ENCODE measurements at regions not wholly inside any gene's neighbourhood (a gene's known extent, or its start where the extent isn't known, plus 50 kb on each side); places are given as distances from the start of the nearest gene placed in this dataset.

GRCh38 chr5:169499990-169500505 lies 83.5 kb upstream of the SPDL1 start:
- Histone ChIP-seq H3K4me1 (ENCODE audit: control insufficient read depth in 5 of 5, insufficient read depth in 5 of 5, low read length in 5 of 5) (peaks cover 0 to 4% (median under 1%) of the 10 kb centered on the region in 5 donors), H3K4me3 (ENCODE audit: low read depth in 1 of 5, low read length in 5 of 5) (no peak overlapping the region), H3K9ac (ENCODE audit: low read length in 5 of 5) (no peak overlapping the region), H3K9me3 (ENCODE audit: control insufficient read depth in 5 of 5, low read length in 5 of 5) (no peaks in the 10 kb centered on the region), H3K27me3 (ENCODE audit: control insufficient read depth in 5 of 5, insufficient read depth in 4 of 5, low read length in 5 of 5) (peaks cover 0 to 3% (median 0%) of the 10 kb centered on the region in 5 donors), H3K36me3 (ENCODE audit: control insufficient read depth in 5 of 5, insufficient read depth in 5 of 5, low read length in 5 of 5) (no peaks in the 10 kb centered on the region), H3K27ac (ENCODE audit: low read depth, low read length) (no peak overlapping the region)

- H3K9ac ChIP-seq (ENCODE audit: low read length in 5 of 5) = no peak overlapping the region
- H3K9me3 ChIP-seq (ENCODE audit: control insufficient read depth in 5 of 5, low read length in 5 of 5) = peaks cover 0 to 3% (median 0%) of the 10 kb centered on the region in 5 donors
- H3K4me1 ChIP-seq (ENCODE audit: control insufficient read depth in 5 of 5, insufficient read depth in 5 of 5, low read length in 5 of 5) = peaks cover 0 to 10% (median 7%) of the 10 kb centered on the region in 5 donors
- H3K27me3 ChIP-seq (ENCODE audit: control insufficient read depth in 5 of 5, insufficient read depth in 4 of 5, low read length in 5 of 5) = peaks cover 0 to 3% (median 0%) of the 10 kb centered on the region in 5 donors
- no peaks in the 10 kb centered on the region for H3K36me3 ChIP-seq (ENCODE audit: control insufficient read depth in 5 of 5, insufficient read depth in 5 of 5, low read length in 5 of 5)
- no peak overlapping the region for H3K27ac ChIP-seq (ENCODE audit: low read depth, low read length)
- H3K4me3 ChIP-seq (ENCODE audit: low read depth in 1 of 5, low read length in 5 of 5) = no peak overlapping the region
Observed at GRCh38 chr5:169496878-169497277, 86.7 kb upstream of the SPDL1 start.

GRCh38 chr5:169494941-169495548 lies 88.5 kb upstream of the SPDL1 start:
- Histone ChIP-seq H3K9ac (ENCODE audit: low read length in 5 of 5) (no peak overlapping the region), H3K36me3 (ENCODE audit: control insufficient read depth in 5 of 5, insufficient read depth in 5 of 5, low read length in 5 of 5) (no peaks in the 10 kb centered on the region), H3K27ac (ENCODE audit: low read depth, low read length) (no peak overlapping the region), H3K27me3 (ENCODE audit: control insufficient read depth in 5 of 5, insufficient read depth in 4 of 5, low read length in 5 of 5) (peaks cover 0 to 3% (median 0%) of the 10 kb centered on the region in 5 donors), H3K9me3 (ENCODE audit: control insufficient read depth in 5 of 5, low read length in 5 of 5) (peaks cover 0 to 3% (median 0%) of the 10 kb centered on the region in 5 donors), H3K4me3 (ENCODE audit: low read depth in 1 of 5, low read length in 5 of 5) (no peak overlapping the region), H3K4me1 (ENCODE audit: control insufficient read depth in 5 of 5, insufficient read depth in 5 of 5, low read length in 5 of 5) (peaks cover 0 to 10% (median 7%) of the 10 kb centered on the region in 5 donors)

- H3K4me3 ChIP-seq (ENCODE audit: low read depth in 1 of 5, low read length in 5 of 5) = no peak overlapping the region
- peaks cover 0 to 3% (median 0%) of the 10 kb centered on the region in 5 donors for H3K27me3 ChIP-seq (ENCODE audit: control insufficient read depth in 5 of 5, insufficient read depth in 4 of 5, low read length in 5 of 5)
- no peak overlapping the region for H3K27ac ChIP-seq (ENCODE audit: low read depth, low read length)
- H3K36me3 ChIP-seq (ENCODE audit: control insufficient read depth in 5 of 5, insufficient read depth in 5 of 5, low read length in 5 of 5) = no peaks in the 10 kb centered on the region
- H3K9ac ChIP-seq (ENCODE audit: low read length in 5 of 5) = no peak overlapping the region
- H3K4me1 ChIP-seq (ENCODE audit: control insufficient read depth in 5 of 5, insufficient read depth in 5 of 5, low read length in 5 of 5) = peaks cover 0 to 10% (median 7%) of the 10 kb centered on the region in 5 donors
- peaks cover 0 to 3% (median 0%) of the 10 kb centered on the region in 5 donors for H3K9me3 ChIP-seq (ENCODE audit: control insufficient read depth in 5 of 5, low read length in 5 of 5)
Observed at GRCh38 chr5:169494383-169494935, 89.1 kb upstream of the SPDL1 start.

GRCh38 chr5:169474226-169474625 lies 109.3 kb upstream of the SPDL1 start:
- Histone ChIP-seq H3K27ac (ENCODE audit: low read depth, low read length) (no peak overlapping the region), H3K4me3 (ENCODE audit: low read depth in 1 of 5, low read length in 5 of 5) (no peak overlapping the region)

GRCh38 chr5:169472544-169472943 lies 111.0 kb upstream of the SPDL1 start:
- Histone ChIP-seq H3K4me1 (ENCODE audit: control insufficient read depth in 5 of 5, insufficient read depth in 5 of 5, low read length in 5 of 5) (no peaks in the 10 kb centered on the region), H3K27ac (ENCODE audit: low read depth, low read length) (no peak overlapping the region), H3K9me3 (ENCODE audit: control insufficient read depth in 5 of 5, low read length in 5 of 5) (peaks cover 0 to 3% (median 0%) of the 10 kb centered on the region in 5 donors), H3K36me3 (ENCODE audit: control insufficient read depth in 5 of 5, insufficient read depth in 5 of 5, low read length in 5 of 5) (no peaks in the 10 kb centered on the region), H3K27me3 (ENCODE audit: control insufficient read depth in 5 of 5, insufficient read depth in 4 of 5, low read length in 5 of 5) (no peaks in the 10 kb centered on the region), H3K9ac (ENCODE audit: low read length in 5 of 5) (no peak overlapping the region), H3K4me3 (ENCODE audit: low read depth in 1 of 5, low read length in 5 of 5) (no peak overlapping the region)

More at GRCh38 chr5:169474226-169474625, 109.3 kb upstream of the SPDL1 start:
- Histone ChIP-seq H3K27me3 (ENCODE audit: control insufficient read depth in 5 of 5, insufficient read depth in 4 of 5, low read length in 5 of 5) (no peaks in the 10 kb centered on the region), H3K36me3 (ENCODE audit: control insufficient read depth in 5 of 5, insufficient read depth in 5 of 5, low read length in 5 of 5) (no peaks in the 10 kb centered on the region), H3K4me1 (ENCODE audit: control insufficient read depth in 5 of 5, insufficient read depth in 5 of 5, low read length in 5 of 5) (no peaks in the 10 kb centered on the region), H3K9me3 (ENCODE audit: control insufficient read depth in 5 of 5, low read length in 5 of 5) (peaks cover 0 to 3% (median 0%) of the 10 kb centered on the region in 5 donors), H3K9ac (ENCODE audit: low read length in 5 of 5) (no peak overlapping the region)

GRCh38 chr5:169471021-169471420 lies 112.6 kb upstream of the SPDL1 start:
- Histone ChIP-seq H3K27me3 (ENCODE audit: control insufficient read depth in 5 of 5, insufficient read depth in 4 of 5, low read length in 5 of 5) (no peaks in the 10 kb centered on the region), H3K9me3 (ENCODE audit: control insufficient read depth in 5 of 5, low read length in 5 of 5) (peaks cover 4 to 5% (median 4%) of the 10 kb centered on the region in 5 donors), H3K27ac (ENCODE audit: low read depth, low read length) (no peak overlapping the region), H3K36me3 (ENCODE audit: control insufficient read depth in 5 of 5, insufficient read depth in 5 of 5, low read length in 5 of 5) (no peaks in the 10 kb centered on the region), H3K4me3 (ENCODE audit: low read depth in 1 of 5, low read length in 5 of 5) (no peak overlapping the region), H3K9ac (ENCODE audit: low read length in 5 of 5) (no peak overlapping the region), H3K4me1 (ENCODE audit: control insufficient read depth in 5 of 5, insufficient read depth in 5 of 5, low read length in 5 of 5) (no peaks in the 10 kb centered on the region)

GRCh38 chr5:169467041-169467771 lies 116.4 kb upstream of the SPDL1 start:
- H3K36me3 ChIP-seq (ENCODE audit: control insufficient read depth in 5 of 5, insufficient read depth in 5 of 5, low read length in 5 of 5) = no peaks in the 10 kb centered on the region
- no peak overlapping the region for H3K4me3 ChIP-seq (ENCODE audit: low read depth in 1 of 5, low read length in 5 of 5)
- H3K9me3 ChIP-seq (ENCODE audit: control insufficient read depth in 5 of 5, low read length in 5 of 5) = peaks cover 4 to 5% (median 4%) of the 10 kb centered on the region in 5 donors
- no peaks in the 10 kb centered on the region for H3K4me1 ChIP-seq (ENCODE audit: control insufficient read depth in 5 of 5, insufficient read depth in 5 of 5, low read length in 5 of 5)
- H3K9ac ChIP-seq (ENCODE audit: low read length in 5 of 5) = no peak overlapping the region
- no peaks in the 10 kb centered on the region for H3K27me3 ChIP-seq (ENCODE audit: control insufficient read depth in 5 of 5, insufficient read depth in 4 of 5, low read length in 5 of 5)
- H3K27ac ChIP-seq (ENCODE audit: low read depth, low read length) = no peak overlapping the region

GRCh38 chr5:169460896-169461295 lies 122.7 kb upstream of the SPDL1 start:
- Histone ChIP-seq H3K4me1 (ENCODE audit: control insufficient read depth in 5 of 5, insufficient read depth in 5 of 5, low read length in 5 of 5) (no peaks in the 10 kb centered on the region), H3K9me3 (ENCODE audit: control insufficient read depth in 5 of 5, low read length in 5 of 5) (no peaks in the 10 kb centered on the region), H3K4me3 (ENCODE audit: low read depth in 1 of 5, low read length in 5 of 5) (no peak overlapping the region), H3K9ac (ENCODE audit: low read length in 5 of 5) (no peak overlapping the region), H3K27ac (ENCODE audit: low read depth, low read length) (no peak overlapping the region), H3K27me3 (ENCODE audit: control insufficient read depth in 5 of 5, insufficient read depth in 4 of 5, low read length in 5 of 5) (no peaks in the 10 kb centered on the region), H3K36me3 (ENCODE audit: control insufficient read depth in 5 of 5, insufficient read depth in 5 of 5, low read length in 5 of 5) (no peaks in the 10 kb centered on the region)

- Histone ChIP-seq H3K4me1 (ENCODE audit: control insufficient read depth in 5 of 5, insufficient read depth in 5 of 5, low read length in 5 of 5) (no peaks in the 10 kb centered on the region), H3K27me3 (ENCODE audit: control insufficient read depth in 5 of 5, insufficient read depth in 4 of 5, low read length in 5 of 5) (no peaks in the 10 kb centered on the region), H3K27ac (ENCODE audit: low read depth, low read length) (no peak overlapping the region), H3K9ac (ENCODE audit: low read length in 5 of 5) (no peak overlapping the region), H3K9me3 (ENCODE audit: control insufficient read depth in 5 of 5, low read length in 5 of 5) (no peaks in the 10 kb centered on the region), H3K4me3 (ENCODE audit: low read depth in 1 of 5, low read length in 5 of 5) (no peak overlapping the region), H3K36me3 (ENCODE audit: control insufficient read depth in 5 of 5, insufficient read depth in 5 of 5, low read length in 5 of 5) (no peaks in the 10 kb centered on the region)
Observed at GRCh38 chr5:169460123-169460522, 123.5 kb upstream of the SPDL1 start.

All from subcutaneous abdominal adipose tissue (tissue), 5 donors.